Panc1 (cell line): ENCODE measurements at regions not wholly inside any gene's neighbourhood (a gene's known extent, or its start where the extent isn't known, plus 50 kb on each side); places are given as distances from the start of the nearest gene placed in this dataset.

Source experiments
- CTCF ChIP-seq: fragments of 450-650 bp; IDR thresholded peaks from 2 replicates; pipeline ENCODE4 v1.5.1; 2017; ENCODE audit warnings: mild to moderate bottlenecking
- POLR2AphosphoS5 ChIP-seq: IDR thresholded peaks from 2 replicates; pipeline ENCODE4 v1.6.1; 2012; ENCODE audit warnings: mild to moderate bottlenecking, low read depth, low read length, moderate library complexity
- REST ChIP-seq, 2 experiments: IDR thresholded peaks; 2 replicates each; pipeline ENCODE4 v1.6.1; 2011 to 2012; ENCODE audit warnings: low read depth in 2 of 2, control low read depth in 1 of 2, low read length in 1 of 2, mild to moderate bottlenecking in 1 of 2, moderate library complexity in 1 of 2; ENCODE audit not compliant: insufficient read depth in 1 of 2
- TCF7L2 ChIP-seq: IDR thresholded peaks from 2 replicates; pipeline ENCODE4 v1.6.1; 2011; ENCODE audit warnings: mild to moderate bottlenecking, low read depth, low read length, inconsistent platforms

- no peak for TF ChIP-seq CTCF
- TF ChIP-seq REST (IDR thresholded peaks at IDR 0.05; ENCODE audit: insufficient read depth in 1 of 2, low read depth in 2 of 2, low read length in 1 of 2), result no peak
- no peak for TF ChIP-seq POLR2AphosphoS5
- no peak for TF ChIP-seq TCF7L2
Measured at GRCh38 chr6:90448836-90449235, 138.0 kb downstream of the MAP3K7 start.
